HG03571 (cell line): ENCODE measurements at regions not wholly inside any gene's neighbourhood (a gene's known extent, or its start where the extent isn't known, plus 50 kb on each side); places are given as distances from the start of the nearest gene placed in this dataset.
"Not testable (repeated sequence)": the region's sequence is repeated elsewhere in the genome, so short reads cannot be mapped to it uniquely, and the experiment has no call there.

ENCODE experiments used
- ATAC-seq: cut with Tn5 transposase; IDR thresholded peaks from one replicate; pipeline ENCODE4 v1.9.1; 2021; ENCODE audit not compliant: unreplicated experiment

DNA sequence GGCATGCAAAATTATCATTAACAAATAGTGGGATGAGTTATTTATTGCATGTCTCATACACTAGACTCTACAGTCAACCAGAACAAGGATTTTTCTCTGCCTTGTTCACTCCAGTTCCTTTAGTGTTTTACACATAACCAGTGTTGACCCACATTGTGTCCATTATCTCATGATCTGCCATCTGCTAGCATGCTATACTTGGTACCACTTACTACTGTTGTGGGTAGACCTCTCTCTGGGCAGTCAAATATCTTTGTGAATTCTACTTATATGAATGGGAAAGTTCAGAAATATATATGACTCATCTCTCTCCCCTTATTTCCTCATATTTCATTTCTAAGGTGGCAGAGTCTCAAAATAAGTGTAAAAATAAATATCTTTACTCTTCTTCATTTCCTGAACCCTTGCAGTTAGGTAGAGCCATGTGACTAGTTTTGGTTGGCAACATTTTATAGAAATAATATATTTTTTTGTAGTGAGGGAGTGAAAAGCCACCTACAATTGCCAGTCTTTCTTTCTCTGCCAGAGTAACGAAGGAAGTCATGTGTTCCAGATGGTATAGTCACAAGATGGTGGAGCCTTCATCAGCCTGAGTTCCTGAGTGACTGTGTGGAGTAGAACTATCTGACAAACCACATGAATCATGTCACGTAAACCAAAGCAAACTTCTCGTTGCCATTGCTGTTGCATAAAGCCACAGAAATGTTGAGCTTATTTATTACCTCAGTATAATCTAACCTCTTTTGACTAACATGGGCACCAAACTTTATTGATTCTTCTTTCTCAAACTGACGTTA is 704.0 kb downstream of the RNF144A start:
- no peak for ATAC-seq

DNA sequence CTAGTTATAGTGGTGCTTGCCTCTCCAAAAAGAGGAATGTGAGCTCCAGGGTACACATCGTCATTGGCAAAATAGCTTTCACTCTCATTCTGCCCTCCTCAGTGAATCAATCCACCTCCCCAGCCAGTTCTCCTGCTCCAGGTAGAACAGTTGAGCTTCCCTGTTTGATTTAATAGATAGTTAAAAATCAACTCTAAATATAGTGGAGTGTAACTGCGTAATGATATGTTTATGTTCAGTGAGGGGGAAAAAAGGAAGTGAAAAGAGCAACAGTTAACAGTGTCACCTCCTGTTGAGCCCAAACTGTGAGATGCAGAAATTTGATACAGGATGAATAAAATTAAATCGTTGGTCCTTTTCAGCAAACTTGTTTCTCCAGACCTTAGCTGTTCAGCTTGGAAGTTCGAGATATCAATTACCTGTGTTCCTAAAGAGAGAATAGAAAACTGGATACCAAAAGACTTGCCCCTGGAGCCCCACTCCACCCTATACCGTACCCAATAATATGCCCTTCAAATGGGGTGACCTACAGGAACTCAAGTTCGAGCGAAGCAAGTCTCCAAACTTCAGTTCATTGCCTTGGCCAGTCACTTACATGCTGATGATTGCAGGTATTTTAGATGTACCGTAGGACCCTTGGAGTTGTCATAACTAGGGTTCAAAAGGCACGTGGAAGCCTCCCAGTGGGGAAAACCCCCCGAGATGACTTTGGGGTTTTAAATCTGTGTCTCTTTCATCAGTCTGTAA is 708.4 kb downstream of the RNF144A start:
- peak; percentile 79 for ATAC-seq

DNA sequence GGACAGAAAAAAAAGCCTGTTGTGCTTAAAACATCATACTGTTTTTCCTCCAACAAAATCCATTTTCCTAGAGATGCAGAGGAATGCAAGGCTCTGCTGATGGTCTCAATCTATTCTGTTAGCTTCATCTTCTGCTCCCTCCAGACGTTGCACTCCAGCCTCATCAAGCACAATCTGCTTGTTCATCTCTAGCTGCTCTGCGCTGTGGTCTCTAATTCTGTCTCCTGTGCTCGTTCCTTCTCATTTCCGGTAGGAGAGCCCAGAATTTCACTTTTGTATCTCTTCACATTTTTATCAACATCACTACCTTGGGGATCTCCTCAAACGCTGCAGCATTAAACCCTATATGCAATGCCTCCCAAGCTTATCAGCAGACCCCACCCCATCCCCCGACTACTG is 708.9 kb downstream of the RNF144A start:
- ATAC-seq: no peak

DNA sequence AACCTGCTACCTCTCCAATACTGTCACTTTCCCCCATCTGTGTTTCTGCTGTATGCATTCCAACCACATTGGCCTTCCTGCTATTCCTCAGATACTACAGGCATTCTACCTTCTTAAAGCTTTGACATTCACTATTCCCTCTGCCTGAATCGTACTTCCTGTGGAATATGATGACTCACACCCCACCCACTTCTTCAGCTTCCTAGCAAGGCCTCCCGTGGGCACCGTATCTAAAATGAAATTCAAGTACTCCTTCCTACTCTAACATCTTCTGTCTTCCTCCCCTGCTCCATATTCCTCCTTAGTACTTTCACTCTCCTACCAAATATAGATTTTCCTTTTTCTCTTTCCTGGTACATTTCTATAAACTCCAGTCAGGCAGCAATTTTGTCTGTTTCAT is 710.4 kb downstream of the RNF144A start:
- ATAC-seq: no peak

GRCh38 chr2:7632420-7632819 is 715.2 kb downstream of the RNF144A start:
- ATAC-seq: no peak

- no peak for ATAC-seq
Measured at GRCh38 chr2:7633566-7634153, 716.4 kb downstream of the RNF144A start.

DNA sequence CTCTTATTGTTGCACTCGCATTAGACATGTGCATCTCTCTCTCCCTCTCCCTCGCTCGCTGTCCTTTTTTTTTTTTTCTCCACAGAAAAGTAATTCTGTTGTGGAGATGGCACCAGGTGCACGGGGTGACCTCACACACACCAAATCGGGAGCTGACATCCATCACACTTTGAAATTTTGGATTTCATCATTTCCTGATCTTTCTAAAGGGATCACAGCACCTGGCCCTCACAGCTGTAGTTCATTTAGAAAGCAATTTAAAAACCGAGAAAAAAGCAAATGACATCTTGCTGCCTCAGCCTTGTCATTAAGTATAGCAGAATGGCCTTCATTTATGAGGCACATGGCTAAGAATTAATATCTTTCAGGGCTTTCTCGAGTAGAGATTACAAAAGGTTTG is 717.2 kb downstream of the RNF144A start:
- ATAC-seq: no peak

DNA sequence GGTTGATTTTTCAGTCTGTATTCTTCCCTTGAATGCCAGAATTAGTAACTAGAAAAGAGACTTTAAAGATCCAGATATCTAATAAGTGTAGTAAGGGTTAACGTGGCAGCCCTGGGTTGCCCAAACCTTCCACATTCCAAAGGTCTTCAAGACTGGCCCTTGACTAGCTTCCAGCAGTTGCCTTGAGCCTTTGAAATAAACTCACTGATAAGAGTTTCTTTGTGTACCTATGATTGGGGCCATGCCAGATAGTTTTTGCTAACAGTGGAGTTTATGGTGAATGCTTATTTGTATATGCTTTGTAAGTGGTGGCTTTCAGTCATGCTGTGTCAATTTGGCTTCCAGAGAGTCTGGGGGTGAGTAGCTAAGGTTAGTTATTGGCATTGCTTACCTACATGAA is 722.3 kb downstream of the RNF144A start:
- ATAC-seq: no peak

DNA sequence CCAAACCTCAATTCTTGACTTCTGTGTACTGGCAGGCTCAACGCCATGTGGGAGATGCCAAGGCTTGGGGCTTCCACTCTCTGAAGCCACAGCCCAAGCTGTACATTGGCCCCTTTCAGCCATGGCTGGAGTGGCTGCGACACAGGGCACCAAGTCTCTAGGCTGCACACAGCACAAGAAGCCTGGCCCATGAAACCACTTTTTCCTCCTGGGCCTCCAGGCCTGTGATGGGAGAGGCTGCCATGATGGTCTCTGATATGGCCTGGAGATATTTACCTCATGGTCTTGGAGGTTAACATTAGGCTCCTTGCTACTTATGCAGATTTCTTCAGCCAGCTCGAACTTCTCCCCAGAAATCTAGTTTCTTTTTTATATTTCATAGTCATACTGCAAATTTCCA is 724.1 kb downstream of the RNF144A start:
- not testable (repeated sequence) for ATAC-seq

GRCh38 chr2:7646024-7646423 is 728.8 kb downstream of the RNF144A start:
- ATAC-seq: no peak

- no peak for ATAC-seq
Measured at GRCh38 chr2:7646661-7647060, 729.4 kb downstream of the RNF144A start.

GRCh38 chr2:7648221-7648795 is 731.1 kb downstream of the RNF144A start:
- no peak for ATAC-seq

DNA sequence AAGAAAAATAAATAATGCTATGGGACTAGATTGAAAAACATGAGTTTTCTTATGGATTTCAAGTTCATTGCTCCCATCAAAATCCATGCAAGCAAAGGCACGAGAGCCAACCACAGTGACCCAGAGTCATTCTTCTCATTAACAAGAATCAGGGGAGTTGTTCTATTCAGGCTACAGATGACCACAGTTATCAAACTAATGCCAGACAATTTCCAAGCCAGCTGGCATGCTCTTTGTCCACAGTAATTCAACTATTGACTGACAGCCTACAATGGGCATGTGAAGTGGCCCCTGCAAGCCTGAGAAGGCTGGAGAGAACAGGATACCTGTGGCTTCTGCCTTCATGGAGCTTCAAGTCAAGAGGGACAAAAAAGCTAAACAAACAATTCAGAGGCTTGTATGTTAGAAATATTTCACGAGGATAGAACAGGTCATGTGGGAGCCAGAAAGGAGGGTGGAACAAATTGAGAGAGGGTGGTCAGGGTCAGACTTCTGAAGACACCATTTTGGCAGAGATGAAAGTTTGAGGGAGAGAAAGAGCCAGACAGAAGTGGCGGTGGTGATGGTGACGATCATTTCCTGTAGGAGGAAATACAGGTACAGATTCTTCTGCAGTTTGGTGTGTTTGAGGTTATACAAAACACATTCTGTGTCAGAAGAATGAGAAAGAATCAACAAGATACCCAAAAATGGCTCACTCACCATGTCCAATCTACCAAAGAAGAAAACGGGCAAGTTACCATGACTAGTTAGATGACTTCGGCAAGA is 732.4 kb downstream of the RNF144A start:
- ATAC-seq: no peak

DNA sequence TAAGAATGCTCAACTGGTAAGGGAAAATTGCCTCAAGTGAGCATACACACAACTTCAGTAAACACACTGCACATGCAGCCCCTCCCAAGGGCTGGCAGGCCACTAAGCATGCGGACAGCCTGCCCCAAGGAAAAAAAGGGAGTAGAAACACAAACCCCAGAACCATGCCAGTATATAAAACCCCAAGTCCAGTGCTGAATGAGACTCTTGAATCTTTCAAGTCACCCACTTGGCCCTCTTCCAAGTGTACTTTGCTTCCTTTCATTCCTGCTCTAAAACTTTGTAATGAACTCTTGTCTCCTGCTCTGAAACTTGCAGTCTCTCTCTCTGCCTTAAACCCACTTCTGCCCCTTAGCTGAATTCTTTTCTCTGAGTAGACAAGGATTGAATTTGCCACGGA is 736.4 kb downstream of the RNF144A start:
- no peak for ATAC-seq

- no peak for ATAC-seq
Measured at GRCh38 chr2:7655629-7656028, 738.4 kb downstream of the RNF144A start.

GRCh38 chr2:7657526-7657925 is 740.3 kb downstream of the RNF144A start:
- not testable (repeated sequence) for ATAC-seq

- ATAC-seq: no peak
Measured at GRCh38 chr2:7658486-7658885, 741.3 kb downstream of the RNF144A start.

GRCh38 chr2:7660816-7661215 is 743.6 kb downstream of the RNF144A start:
- no peak for ATAC-seq

GRCh38 chr2:7661502-7661901 is 744.3 kb downstream of the RNF144A start:
- no peak for ATAC-seq

DNA sequence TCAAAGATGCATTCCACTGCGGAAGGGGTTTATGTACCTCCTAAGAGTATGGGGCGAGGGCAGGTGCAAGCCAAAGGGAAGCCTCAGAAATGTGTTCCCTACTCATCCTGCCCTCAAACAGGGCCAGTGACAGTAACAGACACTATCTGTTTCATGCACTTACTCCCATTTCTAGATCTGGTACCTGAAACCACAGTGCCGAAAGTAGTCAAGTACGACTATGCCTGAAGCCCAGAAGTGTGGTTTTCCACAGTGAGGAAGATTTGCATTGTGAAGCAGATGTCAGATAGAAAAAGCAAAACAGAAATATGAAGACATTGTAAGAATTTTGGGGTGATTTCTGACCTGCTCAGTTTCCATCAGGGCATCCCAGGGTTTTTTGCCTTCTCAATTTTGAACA is 748.7 kb downstream of the RNF144A start:
- ATAC-seq: no peak
